ENCODE measurements at regions not wholly inside any gene's neighbourhood (a gene's known extent, or its start where the extent isn't known, plus 50 kb on each side); places are given as distances from the start of the nearest gene placed in this dataset.

GRCh38 chr14:80324649-80325048, 113.3 kb upstream of the DIO2 start:
- H3K4me3 ChIP-seq (replicated peaks in 1 of 3; ENCODE audit: insufficient read depth in 1 of 3, low read depth in 1 of 3, low read length in 3 of 3), result no peak overlapping the region
- FAIRE-seq, result no peak
- CTCF ChIA-PET, result no interaction called here
- H3K4me1 ChIP-seq (ENCODE audit: control insufficient read depth, extremely low read depth, insufficient read depth, low read length), result no peaks in the 10 kb centered on the region
- H3K9ac ChIP-seq (replicated peaks; ENCODE audit: extremely low read depth, insufficient read depth, low read length), result no peak overlapping the region
- no peaks in the 10 kb centered on the region for H3K9me3 ChIP-seq (replicated peaks; ENCODE audit: control insufficient read depth, insufficient read depth, low read length)
- intact Hi-C loops (cut with micrococcal nuclease), result no loop called here
- dilution Hi-C loops (cut with MboI; ENCODE audit: extremely low pct_ligation_motif_present, low sequenced_read_pairs), result no loop called here
- H3K27me3 ChIP-seq (ENCODE audit: control insufficient read depth in 2 of 2, insufficient read depth in 2 of 2, low read length in 2 of 2), result no peaks in the 10 kb centered on the region
- DNase-seq (ENCODE audit: low read depth, low spot score), result no peak
- BruUV-seq (replicated peaks), result no TSS peak
- no peak overlapping the region for H3K27ac ChIP-seq (ENCODE audit: insufficient read depth, low read depth, low read length)
- POLR2A ChIA-PET, result no interaction called here
- no peaks in the 10 kb centered on the region for H3K9me1 ChIP-seq (replicated peaks; ENCODE audit: control insufficient read depth, extremely low read depth, insufficient read depth, low read length)
- no peaks in the 10 kb centered on the region for H3K79me2 ChIP-seq (ENCODE audit: control insufficient read depth, insufficient read depth, low read length)
- H3K36me3 ChIP-seq (ENCODE audit: control insufficient read depth in 2 of 2, extremely low read depth in 1 of 2, insufficient read depth in 2 of 2, low read length in 2 of 2), result no peaks in the 10 kb centered on the region
- no peaks in the 10 kb centered on the region for H4K20me1 ChIP-seq (replicated peaks; ENCODE audit: control insufficient read depth, extremely low read depth, insufficient read depth, low read length)
- H3K4me2 ChIP-seq (ENCODE audit: insufficient read depth, low read length), result no peak overlapping the region
- TF ChIP-seq MAX (IDR thresholded peaks at IDR 0.05; ENCODE audit: insufficient read depth, insufficient read length), result no peak
- TF ChIP-seq GATA2 (IDR thresholded peaks at IDR 0.05; ENCODE audit: insufficient read depth, insufficient read length, low read depth, low read length), result no peak
- no peak for TF ChIP-seq POLR2AphosphoS5 (IDR thresholded peaks at IDR 0.05; ENCODE audit: insufficient read depth, low read depth, low read length)
- TF ChIP-seq POLR2A (IDR thresholded peaks at IDR 0.05; ENCODE audit: low read depth, low read length), result no peak
- TF ChIP-seq EZH2 (IDR thresholded peaks at IDR 0.05; ENCODE audit: borderline replicate concordance, low read depth, low read length, severe bottlenecking), result no peak
- H2AFZ ChIP-seq (ENCODE audit: low read depth, low read length), result no peak overlapping the region

GRCh38 chr14:80323038-80323665, 111.8 kb upstream of the DIO2 start:
- BruUV-seq (replicated peaks), result no TSS peak
- TF ChIP-seq MAX (IDR thresholded peaks at IDR 0.05; ENCODE audit: insufficient read depth, insufficient read length) (no peak), EZH2 (IDR thresholded peaks at IDR 0.05; ENCODE audit: borderline replicate concordance, low read depth, low read length, severe bottlenecking) (no peak), CTCF (IDR thresholded peaks at IDR 0.05; ENCODE audit: extremely low read depth in 1 of 2, insufficient read depth in 1 of 2, low read depth in 1 of 2, low read length in 2 of 2) (no peak), MYC (IDR thresholded peaks at IDR 0.05; ENCODE audit: low read depth, low read length) (no peak), FOS (IDR thresholded peaks at IDR 0.05; ENCODE audit: borderline replicate concordance, insufficient read depth, low read length) (no peak), POLR2AphosphoS5 (IDR thresholded peaks at IDR 0.05; ENCODE audit: insufficient read depth, low read depth, low read length) (no peak), POLR2A (IDR thresholded peaks at IDR 0.05; ENCODE audit: low read depth, low read length) (no peak), JUN (IDR thresholded peaks at IDR 0.05; ENCODE audit: borderline replicate concordance, insufficient read depth, insufficient read length, low read depth) (no peak), GATA2 (IDR thresholded peaks at IDR 0.05; ENCODE audit: insufficient read depth, insufficient read length, low read depth, low read length) (no peak)
- Histone ChIP-seq H2AFZ (ENCODE audit: low read depth, low read length) (no peak overlapping the region), H4K20me1 (replicated peaks; ENCODE audit: control insufficient read depth, extremely low read depth, insufficient read depth, low read length) (no peaks in the 10 kb centered on the region), H3K27me3 (ENCODE audit: control insufficient read depth in 2 of 2, insufficient read depth in 2 of 2, low read length in 2 of 2) (no peaks in the 10 kb centered on the region), H3K4me3 (replicated peaks in 1 of 3; ENCODE audit: insufficient read depth in 1 of 3, low read depth in 1 of 3, low read length in 3 of 3) (no peak overlapping the region), H3K9me3 (replicated peaks; ENCODE audit: control insufficient read depth, insufficient read depth, low read length) (no peaks in the 10 kb centered on the region), H3K36me3 (ENCODE audit: control insufficient read depth in 2 of 2, extremely low read depth in 1 of 2, insufficient read depth in 2 of 2, low read length in 2 of 2) (no peaks in the 10 kb centered on the region), H3K27ac (ENCODE audit: insufficient read depth, low read depth, low read length) (no peak overlapping the region), H3K79me2 (ENCODE audit: control insufficient read depth, insufficient read depth, low read length) (no peaks in the 10 kb centered on the region), H3K4me1 (ENCODE audit: control insufficient read depth, extremely low read depth, insufficient read depth, low read length) (no peaks in the 10 kb centered on the region), H3K9me1 (replicated peaks; ENCODE audit: control insufficient read depth, extremely low read depth, insufficient read depth, low read length) (no peaks in the 10 kb centered on the region), H3K9ac (replicated peaks; ENCODE audit: extremely low read depth, insufficient read depth, low read length) (no peak overlapping the region), H3K4me2 (ENCODE audit: insufficient read depth, low read length) (no peak overlapping the region)
- no peak for FAIRE-seq
- POLR2A ChIA-PET, result no interaction called here
- DNase-seq (ENCODE audit: low read depth, low spot score), result no peak
- dilution Hi-C loops (cut with MboI; ENCODE audit: extremely low pct_ligation_motif_present, low sequenced_read_pairs) (no loop called here), intact Hi-C loops (cut with micrococcal nuclease) (no loop called here)
- CTCF ChIA-PET, result no interaction called here

All from endothelial cell of umbilical vein (primary cell).